ENCODE measurements at regions not wholly inside any gene's neighbourhood (a gene's known extent, or its start where the extent isn't known, plus 50 kb on each side); places are given as distances from the start of the nearest gene placed in this dataset.

DNA sequence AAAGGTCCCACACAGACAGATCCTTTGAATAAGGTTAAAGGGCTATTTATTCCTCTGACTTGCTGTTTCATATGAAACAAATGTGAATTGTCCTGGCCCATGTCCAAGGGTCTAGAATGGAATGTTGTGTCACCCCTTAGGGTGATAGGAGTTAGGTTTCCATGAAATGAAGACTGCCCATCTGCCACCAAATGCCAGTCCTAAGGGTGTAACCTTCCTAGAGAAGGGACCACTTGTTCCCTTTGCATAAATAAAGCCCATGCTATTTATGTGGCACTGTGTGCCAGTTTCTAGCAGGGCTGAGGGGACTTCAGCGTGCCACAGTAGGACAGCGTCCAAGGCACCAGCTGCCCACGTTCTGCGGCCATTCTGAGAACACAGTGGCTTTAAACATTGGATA is 171.3 kb downstream of the ABCA8 start:
- intact Hi-C loops (cut with DNase I) = loop anchor here in 1 of 2 donors (10.0 kb wide), 1 partner anchor 181 kb away; no protein-coding TSS in a partner anchor
- Histone ChIP-seq H3K4me3 (no peak overlapping the region), H3K9me3 (replicated peaks in 1 of 3) (no peaks in the 10 kb centered on the region), H3K36me3 (replicated peaks in 1 of 2) (no peaks in the 10 kb centered on the region), H3K27me3 (no peaks in the 10 kb centered on the region), H3K27ac (no peak overlapping the region), H3K4me1 (replicated peaks in 1 of 2) (peaks cover 6 to 8% of the 10 kb centered on the region in 2 donors)
- TF ChIP-seq POLR2A (IDR thresholded peaks at IDR 0.05) = no peak
- TF ChIP-seq, protein P1, sequence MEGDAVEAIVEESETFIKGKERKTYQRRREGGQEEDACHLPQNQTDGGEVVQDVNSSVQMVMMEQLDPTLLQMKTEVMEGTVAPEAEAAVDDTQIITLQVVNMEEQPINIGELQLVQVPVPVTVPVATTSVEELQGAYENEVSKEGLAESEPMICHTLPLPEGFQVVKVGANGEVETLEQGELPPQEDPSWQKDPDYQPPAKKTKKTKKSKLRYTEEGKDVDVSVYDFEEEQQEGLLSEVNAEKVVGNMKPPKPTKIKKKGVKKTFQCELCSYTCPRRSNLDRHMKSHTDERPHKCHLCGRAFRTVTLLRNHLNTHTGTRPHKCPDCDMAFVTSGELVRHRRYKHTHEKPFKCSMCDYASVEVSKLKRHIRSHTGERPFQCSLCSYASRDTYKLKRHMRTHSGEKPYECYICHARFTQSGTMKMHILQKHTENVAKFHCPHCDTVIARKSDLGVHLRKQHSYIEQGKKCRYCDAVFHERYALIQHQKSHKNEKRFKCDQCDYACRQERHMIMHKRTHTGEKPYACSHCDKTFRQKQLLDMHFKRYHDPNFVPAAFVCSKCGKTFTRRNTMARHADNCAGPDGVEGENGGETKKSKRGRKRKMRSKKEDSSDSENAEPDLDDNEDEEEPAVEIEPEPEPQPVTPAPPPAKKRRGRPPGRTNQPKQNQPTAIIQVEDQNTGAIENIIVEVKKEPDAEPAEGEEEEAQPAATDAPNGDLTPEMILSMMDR (IDR thresholded peaks at IDR 0.05) = no peak
- 79 to 93% (median 91%) methylated on average over 4 of the region's 4 CpGs for whole genome bisulfite sequencing, 4 donors
- DNase-seq = peak in 1 of 7 donors; percentile 45

DNA sequence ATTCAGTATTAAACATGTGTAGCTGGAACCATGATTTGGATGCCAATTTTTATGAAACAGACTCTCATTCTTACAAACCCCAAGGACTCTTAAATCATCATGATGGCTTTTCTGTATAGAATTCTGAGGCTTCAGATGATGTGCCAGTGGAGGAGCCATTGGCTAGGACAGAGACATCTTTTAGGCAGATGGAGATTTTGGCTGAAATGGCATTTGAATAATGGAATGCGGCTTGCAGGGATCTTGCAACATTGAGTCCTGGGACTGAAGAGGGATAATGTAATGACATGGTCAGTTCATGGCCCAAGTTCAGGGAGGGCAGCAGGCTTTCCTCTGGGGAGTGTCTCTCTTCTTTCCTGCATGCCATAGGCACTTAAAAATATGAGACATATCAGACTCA is 172.4 kb downstream of the ABCA8 start:
- DNase-seq = peak in 4 of 7 donors; percentile 33 to 73 (median 44)
- H3K4me1 ChIP-seq (replicated peaks in 1 of 2) = peaks cover 8 to 14% of the 10 kb centered on the region in 2 donors
- intact Hi-C loops (cut with DNase I) = loop anchor here in 1 of 2 donors (10.0 kb wide), 1 partner anchor 182 kb away; no protein-coding TSS in a partner anchor

DNA sequence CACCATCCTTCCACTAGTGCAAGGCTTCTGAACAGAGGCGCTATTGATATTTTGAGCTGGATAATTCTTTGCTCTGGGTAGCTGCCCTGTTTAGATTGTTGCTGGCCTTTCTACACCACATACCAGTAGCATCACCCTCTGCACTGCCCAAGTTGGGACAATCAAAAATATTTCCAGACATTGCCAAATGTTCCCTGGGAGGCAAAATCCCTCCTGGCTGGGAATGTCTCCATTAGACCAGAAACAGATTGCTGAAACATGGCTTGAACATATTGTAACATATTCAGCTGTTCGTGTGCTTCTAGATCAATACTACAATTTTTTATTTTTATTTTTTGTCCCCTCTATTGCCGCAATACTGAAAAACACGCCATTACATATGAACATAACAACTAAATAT is 174.6 kb downstream of the ABCA8 start:
- H3K27ac ChIP-seq = no peak overlapping the region
- no peak for DNase-seq
- intact Hi-C loops (cut with DNase I) = loop anchor here in 1 of 2 donors (10.0 kb wide), 1 partner anchor 184 kb away; no protein-coding TSS in a partner anchor

More for the DNA sequence above, 172.4 kb downstream of the ABCA8 start:
- H3K9me3 ChIP-seq (replicated peaks in 1 of 3) = no peaks in the 10 kb centered on the region
- no peak for TF ChIP-seq POLR2A (IDR thresholded peaks at IDR 0.05)
- TF ChIP-seq, protein P1 (IDR thresholded peaks at IDR 0.05) = no peak
- 45 to 71% (median 53%) methylated on average over 1 of the region's 1 CpG for WGBS, 4 donors
- H3K27ac ChIP-seq = no peak overlapping the region
- no peaks in the 10 kb centered on the region for H3K36me3 ChIP-seq (replicated peaks in 1 of 2)
- no peaks in the 10 kb centered on the region for H3K27me3 ChIP-seq
- H3K4me3 ChIP-seq = no peak overlapping the region

DNA sequence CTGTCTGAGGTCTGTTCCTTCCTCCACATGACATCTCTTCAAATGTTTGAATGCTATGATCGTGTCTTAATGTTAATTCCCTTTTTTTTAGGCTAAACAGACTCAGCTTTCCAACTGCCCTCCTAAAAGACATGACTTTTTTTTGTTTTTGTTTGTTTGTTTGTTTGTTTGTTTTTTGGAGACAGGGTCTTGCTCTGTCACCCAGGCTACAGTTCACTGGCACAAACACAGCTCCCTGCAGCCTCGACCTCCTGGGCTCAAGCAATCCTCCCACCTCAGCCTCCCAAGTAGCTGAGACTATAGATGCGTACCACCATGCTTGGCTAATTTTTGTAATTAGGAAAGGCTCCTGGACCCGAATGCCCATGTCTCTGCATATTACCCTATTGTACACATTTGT is 176.5 kb downstream of the ABCA8 start:
- H3K27ac ChIP-seq = peak overlapping the region in 2 of 5 donors; percentile 50 to 67
- no peaks in the 10 kb centered on the region for H3K27me3 ChIP-seq
- no peak for TF ChIP-seq POLR2A (IDR thresholded peaks at IDR 0.05)
- no peak for DNase-seq
- no peaks in the 10 kb centered on the region for H3K36me3 ChIP-seq (replicated peaks in 1 of 2)
- no peaks in the 10 kb centered on the region for H3K9me3 ChIP-seq (replicated peaks in 1 of 3)
- peaks cover 21 to 37% of the 10 kb centered on the region in 2 donors for H3K4me1 ChIP-seq (replicated peaks in 1 of 2)
- intact Hi-C loops (cut with DNase I) = loop anchor here in 1 of 2 donors (10.0 kb wide), 1 partner anchor 136 kb away; no protein-coding TSS in a partner anchor
- 83 to 86% (median 85%) methylated on average over 4 of the region's 4 CpGs for WGBS, 4 donors
- no peak overlapping the region for H3K4me3 ChIP-seq

More for the DNA sequence above, 174.6 kb downstream of the ABCA8 start:
- no peak overlapping the region for H3K4me3 ChIP-seq
- peaks cover 11 to 29% of the 10 kb centered on the region in 2 donors for H3K4me1 ChIP-seq (replicated peaks in 1 of 2)
- H3K27me3 ChIP-seq = no peaks in the 10 kb centered on the region
- H3K36me3 ChIP-seq (replicated peaks in 1 of 2) = no peaks in the 10 kb centered on the region
- TF ChIP-seq, protein P1 (IDR thresholded peaks at IDR 0.05) = no peak
- TF ChIP-seq POLR2A (IDR thresholded peaks at IDR 0.05) = no peak
- WGBS, 4 donors = 93 to 98% (median 96%) methylated on average over 4 of the region's 4 CpGs
- no peaks in the 10 kb centered on the region for H3K9me3 ChIP-seq (replicated peaks in 1 of 3)

All from adrenal gland (tissue), 9 donors.